HG02938 (cell line): ENCODE measurements at regions not wholly inside any gene's neighbourhood (a gene's known extent, or its start where the extent isn't known, plus 50 kb on each side); places are given as distances from the start of the nearest gene placed in this dataset.
"Not testable (repeated sequence)": the region's sequence is repeated elsewhere in the genome, so short reads cannot be mapped to it uniquely, and the experiment has no call there.

Experiments used
- ATAC-seq: cut with Tn5 transposase; IDR thresholded peaks from one replicate; pipeline ENCODE4 v1.9.1; 2021; ENCODE audit warnings: mild to moderate bottlenecking, moderate library complexity; ENCODE audit not compliant: unreplicated experiment

DNA sequence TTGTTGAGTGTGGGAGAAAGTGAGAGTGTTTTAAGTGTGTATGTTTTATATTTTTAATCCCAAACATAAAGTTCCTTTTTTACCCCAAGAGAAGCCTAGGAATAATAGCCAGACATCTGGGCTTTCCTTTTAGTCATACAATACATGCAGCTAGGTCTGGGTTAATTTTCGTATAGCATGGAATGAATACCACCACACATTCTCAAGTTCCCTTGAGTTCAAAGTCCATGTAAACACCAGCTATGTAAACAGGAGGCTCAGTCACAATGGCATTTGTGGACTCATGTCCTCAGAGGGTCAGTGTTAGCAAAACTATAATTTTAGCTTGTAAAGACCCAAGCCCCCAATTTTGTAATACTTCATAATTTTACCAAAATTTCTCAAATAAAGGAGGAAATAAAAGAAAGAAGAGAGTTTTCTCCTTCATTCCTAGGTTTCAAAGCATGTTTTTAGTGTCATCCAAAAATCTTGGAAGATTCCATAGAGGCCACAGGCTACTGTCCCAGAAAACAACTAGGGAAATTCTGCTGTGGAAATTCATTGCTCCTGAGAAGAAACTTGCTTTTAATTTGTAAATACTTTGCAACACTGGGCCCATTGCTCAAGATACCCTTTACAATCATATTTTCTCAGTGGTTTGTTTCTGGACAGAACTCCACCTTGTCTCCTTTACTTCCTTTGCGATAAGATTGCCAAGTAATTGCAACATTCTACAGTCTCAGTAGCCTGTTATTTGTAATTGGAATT, 671.2 kb downstream of the COL12A1 start:
- ATAC-seq: no peak

DNA sequence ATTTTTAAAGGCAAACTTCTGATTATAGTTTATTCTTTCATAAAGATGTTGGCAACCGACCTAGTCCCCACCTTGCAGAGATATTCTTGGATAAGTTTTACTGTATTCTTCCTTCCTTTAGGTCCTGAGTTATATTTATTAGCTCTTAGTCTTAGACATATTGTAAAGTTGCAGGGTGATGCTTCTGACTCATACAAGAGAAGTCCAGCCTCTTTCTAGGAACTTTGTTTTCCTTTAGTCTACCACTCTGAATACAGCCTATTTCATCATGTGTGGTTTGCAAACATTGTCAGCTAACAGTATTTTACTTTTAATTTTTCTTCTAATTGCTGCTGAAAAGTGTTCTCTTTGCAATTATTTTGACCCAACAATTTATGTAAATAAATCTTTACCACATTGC, 686.7 kb downstream of the COL12A1 start:
- no peak for ATAC-seq

GRCh38 chr6:74518035-74518434, 687.8 kb downstream of the COL12A1 start:
- no peak for ATAC-seq

- ATAC-seq: no peak
Observed at GRCh38 chr6:74510878-74511277, 695.0 kb downstream of the COL12A1 start.

- no peak for ATAC-seq
Observed at GRCh38 chr6:74507649-74508048, 698.2 kb downstream of the COL12A1 start.

GRCh38 chr6:74505391-74505790, 700.5 kb downstream of the COL12A1 start:
- ATAC-seq: no peak

- no peak for ATAC-seq
Observed at GRCh38 chr6:74504941-74505340, 700.9 kb downstream of the COL12A1 start.

- no peak for ATAC-seq
Observed at GRCh38 chr6:74492587-74492986, 713.3 kb downstream of the COL12A1 start.

GRCh38 chr6:74491844-74492374, 713.9 kb downstream of the COL12A1 start:
- ATAC-seq: peak; percentile 64

- ATAC-seq: not testable (repeated sequence)
Observed at GRCh38 chr6:74488726-74489125, 717.1 kb downstream of the COL12A1 start.

DNA sequence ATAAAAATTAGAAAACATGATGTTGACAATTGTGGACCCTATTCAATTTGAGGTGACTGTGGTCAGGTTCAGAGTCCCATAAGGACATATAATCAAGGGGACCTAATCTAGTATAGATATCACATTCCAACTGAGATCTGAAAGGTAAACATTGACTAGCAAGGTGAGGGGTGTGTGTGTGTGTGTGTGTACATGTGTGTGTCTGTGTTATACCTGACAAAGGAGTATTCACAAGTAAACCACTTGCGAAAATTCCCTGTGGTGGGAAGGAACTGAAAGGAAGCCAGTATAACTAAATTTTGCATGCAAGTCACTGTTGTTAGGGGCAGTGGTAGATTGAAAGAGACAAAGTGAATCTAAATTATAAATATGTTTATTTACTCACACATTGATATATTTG, 723.7 kb downstream of the COL12A1 start:
- ATAC-seq: no peak

GRCh38 chr6:74480561-74480960, 725.3 kb downstream of the COL12A1 start:
- ATAC-seq: no peak

DNA sequence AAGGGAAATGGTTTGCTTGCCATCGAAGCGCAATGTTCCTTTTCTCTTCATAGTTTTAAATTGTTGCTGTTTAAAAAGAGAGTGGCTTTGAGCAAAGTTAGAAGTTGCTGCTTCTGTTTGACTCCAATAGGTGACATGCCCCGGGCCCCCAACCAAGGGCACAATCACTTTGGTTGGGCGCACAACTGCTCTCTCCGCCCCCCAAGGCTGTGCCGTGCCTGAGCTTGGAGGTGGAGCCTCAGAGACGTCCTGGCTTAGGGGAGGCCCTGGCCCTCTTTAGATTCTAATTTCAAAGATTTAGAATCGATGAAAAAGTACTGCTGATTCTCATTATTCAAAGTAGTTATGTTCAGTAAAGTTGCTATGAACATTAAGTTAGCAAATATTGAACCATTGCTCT, 725.9 kb downstream of the COL12A1 start:
- no peak for ATAC-seq

- no peak for ATAC-seq
Observed at GRCh38 chr6:74479420-74479819, 726.4 kb downstream of the COL12A1 start.

DNA sequence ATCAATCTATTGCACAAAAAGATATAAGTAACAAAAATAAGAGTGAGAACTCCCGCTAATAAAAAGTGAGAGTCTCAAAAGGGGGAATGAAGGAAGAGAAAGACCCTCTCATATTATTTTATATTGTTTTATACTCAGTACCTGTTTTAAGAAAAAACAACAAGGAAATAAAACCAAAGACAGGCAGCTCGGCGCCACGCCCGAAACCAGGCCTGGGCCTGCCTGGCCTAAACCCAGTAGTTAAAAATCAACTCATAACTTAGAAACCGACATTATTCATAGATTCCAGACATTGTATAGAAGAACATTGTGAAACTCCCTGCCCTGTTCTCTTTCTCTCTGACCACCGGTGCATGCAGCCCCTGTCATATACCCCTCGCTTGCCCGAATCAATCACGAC, 731.8 kb downstream of the COL12A1 start:
- not testable (repeated sequence) for ATAC-seq

GRCh38 chr6:74468552-74468951, 737.3 kb downstream of the COL12A1 start:
- not testable (repeated sequence) for ATAC-seq

GRCh38 chr6:74467533-74468215, 738.2 kb downstream of the COL12A1 start:
- ATAC-seq: no peak

GRCh38 chr6:74466572-74466971, 739.3 kb downstream of the COL12A1 start:
- ATAC-seq: no peak

- ATAC-seq: no peak
Observed at GRCh38 chr6:74459260-74459659, 746.6 kb downstream of the COL12A1 start.

DNA sequence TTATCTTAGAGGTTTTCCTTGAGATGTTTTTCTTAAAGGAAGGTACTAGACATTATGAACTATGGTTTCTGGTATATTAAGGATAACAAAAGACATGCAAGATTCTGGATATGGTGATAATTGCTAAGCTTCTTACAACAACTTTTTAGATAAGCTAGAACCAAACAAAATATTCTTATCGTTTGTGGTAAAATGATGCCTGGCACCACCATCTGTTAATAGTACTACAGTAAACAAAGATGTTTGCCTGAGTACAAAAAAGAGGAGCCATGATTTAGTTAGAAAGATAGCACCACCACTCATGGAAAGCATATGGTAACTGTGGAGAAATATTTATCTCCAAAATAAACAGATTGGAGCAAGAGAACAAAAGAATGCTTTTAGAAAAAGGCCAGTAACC, 747.3 kb downstream of the COL12A1 start:
- no peak for ATAC-seq

- no peak for ATAC-seq
Observed at GRCh38 chr6:74455786-74456185, 750.1 kb downstream of the COL12A1 start.

DNA sequence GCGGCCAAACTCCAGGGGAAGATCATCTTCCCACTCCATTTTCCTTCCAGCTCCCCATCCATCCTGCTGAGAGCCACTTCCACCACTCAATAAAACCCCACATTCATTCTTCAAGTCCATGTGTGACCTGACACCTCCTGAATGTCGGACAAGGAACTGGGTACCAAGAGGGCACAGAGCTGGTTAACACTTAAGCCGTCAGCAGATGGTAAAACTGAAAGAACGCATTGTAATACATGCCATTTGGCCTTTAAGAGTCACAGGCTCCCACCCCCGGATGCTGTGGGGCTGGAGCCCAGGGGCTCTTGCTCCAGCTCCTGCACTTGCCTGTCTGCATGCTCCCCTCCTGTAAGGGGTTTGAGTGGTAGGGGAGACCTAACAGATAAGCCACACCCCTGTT, 753.9 kb downstream of the COL12A1 start:
- no peak for ATAC-seq
